C4-2B (cell line): ENCODE measurements at regions not wholly inside any gene's neighbourhood (a gene's known extent, or its start where the extent isn't known, plus 50 kb on each side); places are given as distances from the start of the nearest gene placed in this dataset.

Experiments used
- ZFX ChIP-seq: fragments of 450-650 bp; IDR thresholded peaks from 2 replicates; pipeline ENCODE4 v1.6.1; 2017
- TF ChIP-seq, protein P1 (sequence below): fragments of 450-650 bp; conservative IDR thresholded peaks from 2 replicates; pipeline ENCODE4 v1.5.1; 2017; ENCODE audit warnings: mild to moderate bottlenecking

DNA sequence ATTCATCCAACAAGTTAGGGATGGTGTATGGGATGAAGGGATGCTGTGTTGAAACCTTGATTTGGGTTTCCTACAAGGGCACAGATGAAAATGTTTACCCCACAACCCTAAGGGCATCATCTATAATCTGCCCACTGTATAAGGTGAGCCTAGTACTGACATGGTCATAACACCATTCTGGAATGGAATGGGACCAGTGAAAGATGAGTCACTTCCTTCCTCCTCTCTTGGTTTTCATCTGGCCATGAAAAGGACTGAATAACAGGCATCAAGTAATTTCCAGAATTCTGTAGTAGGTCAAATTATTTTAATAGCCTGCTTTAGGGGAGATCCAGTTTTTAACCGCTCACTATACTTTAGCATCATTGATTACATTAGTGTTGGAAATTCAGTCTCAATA, 538.6 kb downstream of the NR2F2 start:
- TF ChIP-seq, protein P1, sequence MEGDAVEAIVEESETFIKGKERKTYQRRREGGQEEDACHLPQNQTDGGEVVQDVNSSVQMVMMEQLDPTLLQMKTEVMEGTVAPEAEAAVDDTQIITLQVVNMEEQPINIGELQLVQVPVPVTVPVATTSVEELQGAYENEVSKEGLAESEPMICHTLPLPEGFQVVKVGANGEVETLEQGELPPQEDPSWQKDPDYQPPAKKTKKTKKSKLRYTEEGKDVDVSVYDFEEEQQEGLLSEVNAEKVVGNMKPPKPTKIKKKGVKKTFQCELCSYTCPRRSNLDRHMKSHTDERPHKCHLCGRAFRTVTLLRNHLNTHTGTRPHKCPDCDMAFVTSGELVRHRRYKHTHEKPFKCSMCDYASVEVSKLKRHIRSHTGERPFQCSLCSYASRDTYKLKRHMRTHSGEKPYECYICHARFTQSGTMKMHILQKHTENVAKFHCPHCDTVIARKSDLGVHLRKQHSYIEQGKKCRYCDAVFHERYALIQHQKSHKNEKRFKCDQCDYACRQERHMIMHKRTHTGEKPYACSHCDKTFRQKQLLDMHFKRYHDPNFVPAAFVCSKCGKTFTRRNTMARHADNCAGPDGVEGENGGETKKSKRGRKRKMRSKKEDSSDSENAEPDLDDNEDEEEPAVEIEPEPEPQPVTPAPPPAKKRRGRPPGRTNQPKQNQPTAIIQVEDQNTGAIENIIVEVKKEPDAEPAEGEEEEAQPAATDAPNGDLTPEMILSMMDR: no peak
- no peak for TF ChIP-seq ZFX
